GM12878 (cell line): ENCODE measurements at regions not wholly inside any gene's neighbourhood (a gene's known extent, or its start where the extent isn't known, plus 50 kb on each side); places are given as distances from the start of the nearest gene placed in this dataset.

Experiments
- ATAC-seq: fragments of 200-7000 bp; cut with Tn5 transposase; 3 replicates; pipeline ENCODE4 v1.9.1; 2020; ENCODE audit warnings: mild to moderate bottlenecking, moderate library complexity
- BruUV-seq: library from RNA; stranded (reverse); fragments of 400-500 nt; replicated peaks from 2 replicates; lab custom pipeline; 2021; lab: Mats Ljungman, UMichigan
- CTCF ChIA-PET: fragments of 300-600 bp; sonication (Branson Sonifier 250); formaldehyde crosslinking; extraction: SDS; loops from one replicate; lab custom pipeline; 2021; ENCODE audit warnings: inconsistent platforms; lab: Yijun Ruan, JAX
- POLR2A ChIA-PET: fragments of 350-600 bp; formaldehyde crosslinking; extraction: SDS; loops from one replicate; lab custom pipeline; 2021; ENCODE audit warnings: inconsistent platforms; lab: Charles Lee
- RAD21 ChIA-PET: fragments of 300-600 bp; sonication (Branson Sonifier 250); formaldehyde crosslinking; loops from one replicate; lab custom pipeline; 2023; ENCODE audit warnings: antibody characterized with exemption; ENCODE audit not compliant: unreplicated experiment; lab: Charles Lee
- SMC1A ChIA-PET: fragments of 300-600 bp; sonication (Branson Sonifier 250); formaldehyde crosslinking; loops from one replicate; lab custom pipeline; 2023; ENCODE audit not compliant: unreplicated experiment, uncharacterized antibody; lab: Charles Lee
- DNase-seq: peaks from one replicate; pipeline ENCODE4 v3.0.0-alpha.2; 2011; ENCODE audit warnings: low read depth, low spot score
- FAIRE-seq: peaks from 3 replicates; lab custom pipeline; 2011; peaks lifted over from hg19 to GRCh38; lab: Jason Lieb, UNC
- H2AFZ ChIP-seq: 2 replicates; pipeline ENCODE4 v1.6.0; 2011; ENCODE audit warnings: low read depth, low read length, control low read depth; ENCODE audit not compliant: control insufficient read depth
- H3K27ac ChIP-seq: 2 replicates; pipeline ENCODE4 v1.5.1; 2011; ENCODE audit warnings: control low read depth; ENCODE audit not compliant: control insufficient read depth, insufficient read depth
- H3K27me3 ChIP-seq, 2 experiments: replicated peaks in 1 of 2; 2 replicates each; pipeline versions ENCODE4 v1.6.0 to v1.6.1; 2011; ENCODE audit warnings: low read length in 1 of 2; ENCODE audit not compliant: control insufficient read depth in 2 of 2, insufficient read depth in 2 of 2
- H3K36me3 ChIP-seq, 2 experiments: 2 replicates each; pipeline ENCODE4 v1.5.1; 2011; ENCODE audit warnings: low read length in 1 of 2; ENCODE audit not compliant: control insufficient read depth in 2 of 2, insufficient read depth in 2 of 2
- H3K4me1 ChIP-seq: 2 replicates; pipeline ENCODE4 v1.6.1; 2011; ENCODE audit warnings: mild to moderate bottlenecking, low read length, moderate library complexity, mixed read lengths; ENCODE audit not compliant: control insufficient read depth, insufficient read depth
- H3K4me2 ChIP-seq: 2 replicates; pipeline ENCODE4 v1.6.0; 2011; ENCODE audit warnings: control low read depth; ENCODE audit not compliant: control insufficient read depth, insufficient read depth
- H3K4me3 ChIP-seq: fragments of 200-600 bp; sonication (generic); 2 replicates; pipeline ENCODE4 v1.5.1; 2016
- H3K79me2 ChIP-seq: 2 replicates; pipeline ENCODE4 v1.6.0; 2011; ENCODE audit warnings: low read length; ENCODE audit not compliant: control insufficient read depth, insufficient read depth
- H3K9ac ChIP-seq: 2 replicates; pipeline ENCODE4 v1.8.0; 2011; ENCODE audit warnings: low read length, control low read depth, mixed read lengths; ENCODE audit not compliant: control insufficient read depth, insufficient read depth
- H3K9me3 ChIP-seq: replicated peaks from 3 replicates; pipeline ENCODE4 v1.5.1; 2011; ENCODE audit warnings: mild to moderate bottlenecking, low read length; ENCODE audit not compliant: control insufficient read depth, insufficient read depth
- H4K20me1 ChIP-seq: 2 replicates; pipeline ENCODE4 v1.6.0; 2011; ENCODE audit not compliant: control insufficient read depth, insufficient read depth
- BACH1 ChIP-seq: fragments of 450-650 bp; IDR thresholded peaks from 2 replicates; pipeline ENCODE4 v1.6.1; 2017; ENCODE audit warnings: mild to moderate bottlenecking, borderline replicate concordance
- EP300 ChIP-seq, 2 experiments: fragments of 150-350 bp in 1 of 2; IDR thresholded peaks; 2 replicates each; pipeline ENCODE4 v1.6.1; 2011 to 2012; ENCODE audit warnings: low read depth in 2 of 2, low read length in 2 of 2, borderline replicate concordance in 1 of 2, improper control_type of control experiment in 1 of 2, inconsistent platforms in 1 of 2; ENCODE audit not compliant: control insufficient read depth in 1 of 2
- GATAD2B ChIP-seq: fragments of 450-650 bp; conservative IDR thresholded peaks from 2 replicates; pipeline ENCODE4 v1.6.1; 2017; ENCODE audit warnings: low read depth, mild to moderate bottlenecking, moderate library complexity
- NFXL1 ChIP-seq: fragments of 450-650 bp; IDR thresholded peaks from 2 replicates; pipeline ENCODE4 v1.6.1; 2017; ENCODE audit warnings: antibody characterized with exemption, mild to moderate bottlenecking, borderline replicate concordance
- NR2C1 ChIP-seq: fragments of 450-650 bp; IDR thresholded peaks from 2 replicates; pipeline ENCODE4 v1.6.1; 2017; ENCODE audit warnings: antibody characterized with exemption, mild to moderate bottlenecking, moderate library complexity
- PAX5 ChIP-seq: IDR thresholded peaks from 2 replicates; pipeline ENCODE4 v1.6.1; 2011; ENCODE audit warnings: low read depth, low read length, borderline replicate concordance
- POU2F2 ChIP-seq: IDR thresholded peaks from 3 replicates; pipeline ENCODE4 v1.6.1; 2011; ENCODE audit warnings: low read depth, mild to moderate bottlenecking, low read length, borderline replicate concordance
- TBL1XR1 ChIP-seq: IDR thresholded peaks from 2 replicates; pipeline ENCODE4 v1.6.1; 2012; ENCODE audit warnings: low read depth, low read length, improper control_type of control experiment
- ZSCAN29 ChIP-seq: fragments of 450-650 bp; IDR thresholded peaks from 2 replicates; pipeline ENCODE4 v1.6.1; 2017; ENCODE audit warnings: mild to moderate bottlenecking, moderate library complexity
- WGBS: methylation state at CpG from one replicate; pipeline ENCODE4 v1.1.6; 2016; ENCODE audit warnings: low lambda C conversion rate; ENCODE audit not compliant: insufficient replicate concordance, insufficient coverage; ENCODE audit errors: missing lambda C conversion rate; 5-methylcytosine and 5-hydroxymethylcytosine counted together
- in situ Hi-C: fragments of 300-500 bp; cut with MboI; formaldehyde crosslinking; loops from 9 replicates; pipeline ENCODE4 v1.14.3; 2018; ENCODE audit warnings: mixed read lengths
- intact Hi-C: fragments of 100-400 bp; cut with micrococcal nuclease; formaldehyde crosslinking; loops from one replicate; pipeline ENCODE4 v1.14.2; 2022; ENCODE audit not compliant: unreplicated experiment
- TF ChIP-seq, protein P1 (sequence below): IDR thresholded peaks from 2 replicates; pipeline ENCODE4 v1.6.1; 2012; ENCODE audit warnings: improper control_type of control experiment, low read depth, low read length; ENCODE audit not compliant: insufficient replicate concordance
- TF ChIP-seq, protein P2 (sequence below): IDR thresholded peaks from 2 replicates; pipeline ENCODE4 v1.6.1; 2012; ENCODE audit warnings: low read depth, low read length, improper control_type of control experiment
- TF ChIP-seq, protein P3 (sequence below): IDR thresholded peaks from 2 replicates; pipeline ENCODE4 v1.6.1; 2012; ENCODE audit warnings: low read length, inconsistent platforms
- TF ChIP-seq, protein P4 (sequence below): fragments of 450-650 bp; IDR thresholded peaks from 2 replicates; pipeline ENCODE4 v1.6.1; 2017; ENCODE audit warnings: borderline replicate concordance

DNA sequence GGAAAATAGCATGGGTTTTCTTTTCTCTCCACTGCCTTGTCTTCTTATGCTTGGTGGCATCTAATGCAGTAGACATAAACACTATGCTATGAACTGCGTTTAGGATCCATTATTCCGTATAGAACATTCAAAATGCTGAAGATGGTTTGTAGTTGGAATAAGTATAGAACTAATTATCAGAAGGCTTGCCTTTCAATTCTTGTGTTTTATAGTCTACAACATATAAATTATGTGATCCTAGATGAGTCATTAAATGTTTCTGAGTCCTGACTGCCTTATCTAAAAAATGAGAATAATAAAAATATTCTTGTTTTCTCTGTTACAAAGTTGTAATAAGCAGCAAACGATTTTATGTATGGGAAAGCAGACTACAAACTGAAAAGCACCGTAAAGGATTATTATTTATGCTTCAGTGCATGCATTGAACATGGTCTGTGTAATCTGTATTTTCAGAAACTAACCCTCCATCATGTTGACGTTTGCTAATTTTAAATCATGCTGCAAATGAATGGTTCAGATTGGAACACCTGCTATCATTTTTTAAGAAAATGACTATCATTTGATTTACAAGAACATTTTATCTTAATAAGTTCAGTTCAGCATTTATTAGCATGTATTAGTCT lies 335.9 kb upstream of the AADAT start:
- Histone ChIP-seq H3K79me2 (no peaks in the 10 kb centered on the region), H3K27ac (no peak overlapping the region), H3K9me3 (no peaks in the 10 kb centered on the region), H4K20me1 (no peaks in the 10 kb centered on the region), H3K4me3 (no peak overlapping the region), H3K9ac (no peak overlapping the region), H3K36me3 (no peaks in the 10 kb centered on the region), H3K27me3 (no peaks in the 10 kb centered on the region), H2AFZ (no peak overlapping the region), H3K4me1 (no peaks in the 10 kb centered on the region), H3K4me2 (no peak overlapping the region)
- no peak for DNase-seq
- POLR2A ChIA-PET = no interaction called here
- no peak for ATAC-seq
- no TSS peak for BruUV-seq
- CTCF ChIA-PET = interaction anchor here (1.6 kb wide), 1 partner anchor 163 kb away, joined by 3 read pairs; no protein-coding TSS in a partner anchor
- in situ Hi-C loops = no loop called here
- intact Hi-C loops = no loop called here
- 50% methylated on average over 5 of the region's 5 CpGs for WGBS
- no peak for FAIRE-seq
- no peak for TF ChIP-seq BACH1
- TF ChIP-seq, protein P1, sequence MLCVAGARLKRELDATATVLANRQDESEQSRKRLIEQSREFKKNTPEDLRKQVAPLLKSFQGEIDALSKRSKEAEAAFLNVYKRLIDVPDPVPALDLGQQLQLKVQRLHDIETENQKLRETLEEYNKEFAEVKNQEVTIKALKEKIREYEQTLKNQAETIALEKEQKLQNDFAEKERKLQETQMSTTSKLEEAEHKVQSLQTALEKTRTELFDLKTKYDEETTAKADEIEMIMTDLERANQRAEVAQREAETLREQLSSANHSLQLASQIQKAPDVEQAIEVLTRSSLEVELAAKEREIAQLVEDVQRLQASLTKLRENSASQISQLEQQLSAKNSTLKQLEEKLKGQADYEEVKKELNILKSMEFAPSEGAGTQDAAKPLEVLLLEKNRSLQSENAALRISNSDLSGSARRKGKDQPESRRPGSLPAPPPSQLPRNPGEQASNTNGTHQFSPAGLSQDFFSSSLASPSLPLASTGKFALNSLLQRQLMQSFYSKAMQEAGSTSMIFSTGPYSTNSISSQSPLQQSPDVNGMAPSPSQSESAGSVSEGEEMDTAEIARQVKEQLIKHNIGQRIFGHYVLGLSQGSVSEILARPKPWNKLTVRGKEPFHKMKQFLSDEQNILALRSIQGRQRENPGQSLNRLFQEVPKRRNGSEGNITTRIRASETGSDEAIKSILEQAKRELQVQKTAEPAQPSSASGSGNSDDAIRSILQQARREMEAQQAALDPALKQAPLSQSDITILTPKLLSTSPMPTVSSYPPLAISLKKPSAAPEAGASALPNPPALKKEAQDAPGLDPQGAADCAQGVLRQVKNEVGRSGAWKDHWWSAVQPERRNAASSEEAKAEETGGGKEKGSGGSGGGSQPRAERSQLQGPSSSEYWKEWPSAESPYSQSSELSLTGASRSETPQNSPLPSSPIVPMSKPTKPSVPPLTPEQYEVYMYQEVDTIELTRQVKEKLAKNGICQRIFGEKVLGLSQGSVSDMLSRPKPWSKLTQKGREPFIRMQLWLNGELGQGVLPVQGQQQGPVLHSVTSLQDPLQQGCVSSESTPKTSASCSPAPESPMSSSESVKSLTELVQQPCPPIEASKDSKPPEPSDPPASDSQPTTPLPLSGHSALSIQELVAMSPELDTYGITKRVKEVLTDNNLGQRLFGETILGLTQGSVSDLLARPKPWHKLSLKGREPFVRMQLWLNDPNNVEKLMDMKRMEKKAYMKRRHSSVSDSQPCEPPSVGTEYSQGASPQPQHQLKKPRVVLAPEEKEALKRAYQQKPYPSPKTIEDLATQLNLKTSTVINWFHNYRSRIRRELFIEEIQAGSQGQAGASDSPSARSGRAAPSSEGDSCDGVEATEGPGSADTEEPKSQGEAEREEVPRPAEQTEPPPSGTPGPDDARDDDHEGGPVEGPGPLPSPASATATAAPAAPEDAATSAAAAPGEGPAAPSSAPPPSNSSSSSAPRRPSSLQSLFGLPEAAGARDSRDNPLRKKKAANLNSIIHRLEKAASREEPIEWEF = no peak
- TF ChIP-seq GATAD2B = no peak
- no peak for TF ChIP-seq PAX5
- no peak for TF ChIP-seq TBL1XR1
- TF ChIP-seq, protein P2, sequence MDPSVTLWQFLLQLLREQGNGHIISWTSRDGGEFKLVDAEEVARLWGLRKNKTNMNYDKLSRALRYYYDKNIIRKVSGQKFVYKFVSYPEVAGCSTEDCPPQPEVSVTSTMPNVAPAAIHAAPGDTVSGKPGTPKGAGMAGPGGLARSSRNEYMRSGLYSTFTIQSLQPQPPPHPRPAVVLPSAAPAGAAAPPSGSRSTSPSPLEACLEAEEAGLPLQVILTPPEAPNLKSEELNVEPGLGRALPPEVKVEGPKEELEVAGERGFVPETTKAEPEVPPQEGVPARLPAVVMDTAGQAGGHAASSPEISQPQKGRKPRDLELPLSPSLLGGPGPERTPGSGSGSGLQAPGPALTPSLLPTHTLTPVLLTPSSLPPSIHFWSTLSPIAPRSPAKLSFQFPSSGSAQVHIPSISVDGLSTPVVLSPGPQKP = no peak
- TF ChIP-seq, protein P3, sequence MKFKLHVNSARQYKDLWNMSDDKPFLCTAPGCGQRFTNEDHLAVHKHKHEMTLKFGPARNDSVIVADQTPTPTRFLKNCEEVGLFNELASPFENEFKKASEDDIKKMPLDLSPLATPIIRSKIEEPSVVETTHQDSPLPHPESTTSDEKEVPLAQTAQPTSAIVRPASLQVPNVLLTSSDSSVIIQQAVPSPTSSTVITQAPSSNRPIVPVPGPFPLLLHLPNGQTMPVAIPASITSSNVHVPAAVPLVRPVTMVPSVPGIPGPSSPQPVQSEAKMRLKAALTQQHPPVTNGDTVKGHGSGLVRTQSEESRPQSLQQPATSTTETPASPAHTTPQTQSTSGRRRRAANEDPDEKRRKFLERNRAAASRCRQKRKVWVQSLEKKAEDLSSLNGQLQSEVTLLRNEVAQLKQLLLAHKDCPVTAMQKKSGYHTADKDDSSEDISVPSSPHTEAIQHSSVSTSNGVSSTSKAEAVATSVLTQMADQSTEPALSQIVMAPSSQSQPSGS = no peak
- TF ChIP-seq, protein P4, sequence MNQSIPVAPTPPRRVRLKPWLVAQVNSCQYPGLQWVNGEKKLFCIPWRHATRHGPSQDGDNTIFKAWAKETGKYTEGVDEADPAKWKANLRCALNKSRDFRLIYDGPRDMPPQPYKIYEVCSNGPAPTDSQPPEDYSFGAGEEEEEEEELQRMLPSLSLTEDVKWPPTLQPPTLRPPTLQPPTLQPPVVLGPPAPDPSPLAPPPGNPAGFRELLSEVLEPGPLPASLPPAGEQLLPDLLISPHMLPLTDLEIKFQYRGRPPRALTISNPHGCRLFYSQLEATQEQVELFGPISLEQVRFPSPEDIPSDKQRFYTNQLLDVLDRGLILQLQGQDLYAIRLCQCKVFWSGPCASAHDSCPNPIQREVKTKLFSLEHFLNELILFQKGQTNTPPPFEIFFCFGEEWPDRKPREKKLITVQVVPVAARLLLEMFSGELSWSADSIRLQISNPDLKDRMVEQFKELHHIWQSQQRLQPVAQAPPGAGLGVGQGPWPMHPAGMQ = no peak
- no peak for TF ChIP-seq EP300 (IDR thresholded peaks at IDR 0.05; ENCODE audit: borderline replicate concordance in 1 of 2, control insufficient read depth in 1 of 2, low read depth in 2 of 2, low read length in 2 of 2)
- TF ChIP-seq NFXL1 = no peak
- no peak for TF ChIP-seq ZSCAN29
- TF ChIP-seq NR2C1 = no peak
- no peak for TF ChIP-seq POU2F2
- RAD21 ChIA-PET = no interaction called here
- SMC1A ChIA-PET = no interaction called here
